H54 (cell line): ENCODE measurements at regions not wholly inside any gene's neighbourhood (a gene's known extent, or its start where the extent isn't known, plus 50 kb on each side); places are given as distances from the start of the nearest gene placed in this dataset.
A peak's percentile ranks its signal among the peaks of the same experiment; 100 is the strongest.

ENCODE experiments used
- DNase-seq: peaks from one replicate; pipeline ENCODE4 v3.0.0; 2011; ENCODE audit warnings: low spot score, mixed read lengths; ENCODE audit not compliant: insufficient read length
- FAIRE-seq: peaks from 3 replicates; lab custom pipeline; 2011; peaks lifted over from hg19 to GRCh38; lab: Jason Lieb, UNC
- POLR2A ChIP-seq: IDR thresholded peaks from 2 replicates; pipeline ENCODE4 v1.6.1; 2011; ENCODE audit warnings: low read depth, mild to moderate bottlenecking, low read length

- TF ChIP-seq POLR2A, result no peak
- FAIRE-seq (no peak), DNase-seq (no peak)
Observed at GRCh38 chr10:3348564-3348963, 176.0 kb upstream of the PITRM1 start.

GRCh38 chr10:3347413-3348182, 175.0 kb upstream of the PITRM1 start:
- DNase-seq (no peak), FAIRE-seq (no peak)
- no peak for TF ChIP-seq POLR2A

- no peak for DNase-seq
- FAIRE-seq, result no peak
- TF ChIP-seq POLR2A, result no peak
Observed at GRCh38 chr10:3346851-3347250, 174.3 kb upstream of the PITRM1 start.

GRCh38 chr10:3342771-3343170, 170.2 kb upstream of the PITRM1 start:
- DNase-seq, result no peak
- no peak for FAIRE-seq

GRCh38 chr10:3340127-3340730, 167.6 kb upstream of the PITRM1 start:
- FAIRE-seq (no peak), DNase-seq (no peak)
- no peak for TF ChIP-seq POLR2A

More at GRCh38 chr10:3342771-3343170, 170.2 kb upstream of the PITRM1 start:
- no peak for TF ChIP-seq POLR2A

GRCh38 chr10:3339531-3339950, 167.0 kb upstream of the PITRM1 start:
- no peak for DNase-seq
- FAIRE-seq, result no peak
- TF ChIP-seq POLR2A, result no peak

GRCh38 chr10:3339121-3339520, 166.5 kb upstream of the PITRM1 start:
- DNase-seq, result no peak
- TF ChIP-seq POLR2A, result no peak
- no peak for FAIRE-seq

- FAIRE-seq (no peak), DNase-seq (no peak)
- no peak for TF ChIP-seq POLR2A
Observed at GRCh38 chr10:3337741-3338140, 165.2 kb upstream of the PITRM1 start.

GRCh38 chr10:3336673-3337293, 164.2 kb upstream of the PITRM1 start:
- TF ChIP-seq POLR2A, result no peak
- DNase-seq (no peak), FAIRE-seq (no peak)

- DNase-seq (no peak), FAIRE-seq (no peak)
Observed at GRCh38 chr10:3333426-3333825, 160.8 kb upstream of the PITRM1 start.

GRCh38 chr10:3331690-3332230, 159.2 kb upstream of the PITRM1 start:
- no peak for TF ChIP-seq POLR2A
- FAIRE-seq (no peak), DNase-seq (no peak)

More at GRCh38 chr10:3333426-3333825, 160.8 kb upstream of the PITRM1 start:
- no peak for TF ChIP-seq POLR2A

GRCh38 chr10:3331187-3331586, 158.6 kb upstream of the PITRM1 start:
- FAIRE-seq (no peak), DNase-seq (no peak)
- no peak for TF ChIP-seq POLR2A

- no peak for TF ChIP-seq POLR2A
- peak; percentile 39 for DNase-seq
- FAIRE-seq, result peak; percentile 88
Observed at GRCh38 chr10:3330663-3331062, 158.1 kb upstream of the PITRM1 start.

GRCh38 chr10:3325954-3326750, 153.6 kb upstream of the PITRM1 start:
- TF ChIP-seq POLR2A, result no peak
- FAIRE-seq, result no peak
- DNase-seq, result no peak
